H1 (cell line): ENCODE measurements at regions not wholly inside any gene's neighbourhood (a gene's known extent, or its start where the extent isn't known, plus 50 kb on each side); places are given as distances from the start of the nearest gene placed in this dataset.

Experiments
- CBX5 ChIP-seq: fragments of 300-800, 300-1000 bp; sonication (generic); IDR thresholded peaks from 2 replicates; pipeline ENCODE4 v1.7.1; 2016; ENCODE audit warnings: antibody characterized with exemption, low read length, low read depth
- EP300 ChIP-seq, 2 experiments: IDR thresholded peaks; 1 replicate in 1 of 2; 2 replicates in 1 of 2; pipeline ENCODE4 v1.6.1; 2011 to 2012; ENCODE audit warnings: low read depth in 2 of 2, low read length in 2 of 2, mild to moderate bottlenecking in 2 of 2, borderline replicate concordance in 1 of 2, inconsistent platforms in 1 of 2, moderate library complexity in 1 of 2
- GABPA ChIP-seq: IDR thresholded peaks from 2 replicates; pipeline ENCODE4 v1.6.1; 2011; ENCODE audit warnings: mild to moderate bottlenecking, low read length, moderate library complexity, borderline replicate concordance; ENCODE audit not compliant: insufficient read depth
- MAFK ChIP-seq: IDR thresholded peaks from 2 replicates; pipeline ENCODE4 v1.6.1; 2012; ENCODE audit warnings: low read depth, mild to moderate bottlenecking, improper control_type of control experiment, low read length
- POLR2A ChIP-seq, 2 experiments: IDR thresholded peaks; 1 replicate in 1 of 2; 2 replicates in 1 of 2; pipeline ENCODE4 v1.6.1; 2011; ENCODE audit warnings: low read depth in 2 of 2, low read length in 2 of 2, mild to moderate bottlenecking in 2 of 2; ENCODE audit errors: control extremely low read depth in 1 of 2
- POLR2AphosphoS5 ChIP-seq: IDR thresholded peaks from 2 replicates; pipeline ENCODE4 v1.6.1; 2011; ENCODE audit warnings: low read depth, low read length
- SRF ChIP-seq: IDR thresholded peaks from 2 replicates; pipeline ENCODE4 v1.6.1; 2011; ENCODE audit warnings: mild to moderate bottlenecking, low read depth, low read length, moderate library complexity
- YY1 ChIP-seq: IDR thresholded peaks from 2 replicates; pipeline ENCODE4 v1.6.1; 2011; ENCODE audit warnings: low read depth, mild to moderate bottlenecking, low read length
- ZNF274 ChIP-seq: IDR thresholded peaks from 2 replicates; pipeline ENCODE4 v1.7.0; 2012; ENCODE audit warnings: low read length, borderline replicate concordance; ENCODE audit errors: extremely low read depth
- TF ChIP-seq, protein P1 (sequence below): IDR thresholded peaks from 2 replicates; pipeline ENCODE4 v1.6.1; 2012; ENCODE audit warnings: inconsistent platforms
- TF ChIP-seq, protein P2 (sequence below): IDR thresholded peaks from 2 replicates; pipeline ENCODE4 v1.6.1; 2012; ENCODE audit warnings: low read length, inconsistent platforms
- TF ChIP-seq, protein P3 (sequence below), 3 experiments: IDR thresholded peaks; 1 replicate in 2 of 3; 2 replicates in 1 of 3; pipeline versions ENCODE4 v1.5.1 to v1.6.1; 2011; ENCODE audit warnings: low read length in 3 of 3, mild to moderate bottlenecking in 3 of 3, inconsistent platforms in 2 of 3, low read depth in 1 of 3, moderate library complexity in 1 of 3; ENCODE audit not compliant: insufficient read depth in 1 of 3; ENCODE audit errors: control extremely low read depth in 1 of 3

DNA sequence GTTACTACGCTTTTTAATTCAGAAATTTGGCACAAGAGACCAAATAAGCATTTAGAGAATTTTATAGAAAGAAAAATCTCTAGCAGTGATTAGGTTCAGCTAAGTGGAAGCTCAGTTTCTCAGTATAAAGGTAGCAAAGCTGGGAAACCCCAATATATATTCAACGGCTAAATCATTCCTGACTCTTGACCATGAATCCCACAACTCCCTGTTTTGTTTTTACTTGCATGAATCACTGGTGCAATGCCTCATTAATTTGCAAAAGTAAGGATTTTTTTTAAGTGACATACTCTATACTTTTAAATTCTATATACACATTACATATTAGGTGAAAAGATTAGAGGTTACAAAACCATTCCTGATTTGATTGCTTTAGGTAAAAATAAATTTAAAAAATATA lies 74.3 kb upstream of the PLEKHG7 start:
- no peak for TF ChIP-seq SRF
- TF ChIP-seq POLR2AphosphoS5: no peak
- TF ChIP-seq, protein P1, sequence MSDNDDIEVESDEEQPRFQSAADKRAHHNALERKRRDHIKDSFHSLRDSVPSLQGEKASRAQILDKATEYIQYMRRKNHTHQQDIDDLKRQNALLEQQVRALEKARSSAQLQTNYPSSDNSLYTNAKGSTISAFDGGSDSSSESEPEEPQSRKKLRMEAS: no peak
- TF ChIP-seq, protein P2, sequence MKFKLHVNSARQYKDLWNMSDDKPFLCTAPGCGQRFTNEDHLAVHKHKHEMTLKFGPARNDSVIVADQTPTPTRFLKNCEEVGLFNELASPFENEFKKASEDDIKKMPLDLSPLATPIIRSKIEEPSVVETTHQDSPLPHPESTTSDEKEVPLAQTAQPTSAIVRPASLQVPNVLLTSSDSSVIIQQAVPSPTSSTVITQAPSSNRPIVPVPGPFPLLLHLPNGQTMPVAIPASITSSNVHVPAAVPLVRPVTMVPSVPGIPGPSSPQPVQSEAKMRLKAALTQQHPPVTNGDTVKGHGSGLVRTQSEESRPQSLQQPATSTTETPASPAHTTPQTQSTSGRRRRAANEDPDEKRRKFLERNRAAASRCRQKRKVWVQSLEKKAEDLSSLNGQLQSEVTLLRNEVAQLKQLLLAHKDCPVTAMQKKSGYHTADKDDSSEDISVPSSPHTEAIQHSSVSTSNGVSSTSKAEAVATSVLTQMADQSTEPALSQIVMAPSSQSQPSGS: no peak
- TF ChIP-seq YY1: no peak
- TF ChIP-seq MAFK: no peak
- TF ChIP-seq POLR2A (IDR thresholded peaks at IDR 0.05; ENCODE audit: control extremely low read depth in 1 of 2, low read depth in 2 of 2, low read length in 2 of 2): no peak
- no peak for TF ChIP-seq EP300 (IDR thresholded peaks at IDR 0.05; ENCODE audit: borderline replicate concordance in 1 of 2, low read depth in 2 of 2, low read length in 2 of 2)
- no peak for TF ChIP-seq CBX5
- no peak for TF ChIP-seq GABPA
- TF ChIP-seq, protein P3, sequence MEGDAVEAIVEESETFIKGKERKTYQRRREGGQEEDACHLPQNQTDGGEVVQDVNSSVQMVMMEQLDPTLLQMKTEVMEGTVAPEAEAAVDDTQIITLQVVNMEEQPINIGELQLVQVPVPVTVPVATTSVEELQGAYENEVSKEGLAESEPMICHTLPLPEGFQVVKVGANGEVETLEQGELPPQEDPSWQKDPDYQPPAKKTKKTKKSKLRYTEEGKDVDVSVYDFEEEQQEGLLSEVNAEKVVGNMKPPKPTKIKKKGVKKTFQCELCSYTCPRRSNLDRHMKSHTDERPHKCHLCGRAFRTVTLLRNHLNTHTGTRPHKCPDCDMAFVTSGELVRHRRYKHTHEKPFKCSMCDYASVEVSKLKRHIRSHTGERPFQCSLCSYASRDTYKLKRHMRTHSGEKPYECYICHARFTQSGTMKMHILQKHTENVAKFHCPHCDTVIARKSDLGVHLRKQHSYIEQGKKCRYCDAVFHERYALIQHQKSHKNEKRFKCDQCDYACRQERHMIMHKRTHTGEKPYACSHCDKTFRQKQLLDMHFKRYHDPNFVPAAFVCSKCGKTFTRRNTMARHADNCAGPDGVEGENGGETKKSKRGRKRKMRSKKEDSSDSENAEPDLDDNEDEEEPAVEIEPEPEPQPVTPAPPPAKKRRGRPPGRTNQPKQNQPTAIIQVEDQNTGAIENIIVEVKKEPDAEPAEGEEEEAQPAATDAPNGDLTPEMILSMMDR (IDR thresholded peaks at IDR 0.05; ENCODE audit: control extremely low read depth in 1 of 3, insufficient read depth in 1 of 3, low read depth in 1 of 3, low read length in 3 of 3): no peak
- TF ChIP-seq ZNF274: no peak
